DOHH2 (cell line): ENCODE measurements at regions not wholly inside any gene's neighbourhood (a gene's known extent, or its start where the extent isn't known, plus 50 kb on each side); places are given as distances from the start of the nearest gene placed in this dataset.

Experiments
- EZH2phosphoT487 ChIP-seq: fragments of 200-600 bp; sonication (generic); IDR thresholded peaks from 2 replicates; pipeline ENCODE4 v1.6.1; 2017; ENCODE audit warnings: borderline replicate concordance, mild to moderate bottlenecking, antibody characterized with exemption, low read length, moderate library complexity, mixed read lengths
- TF ChIP-seq, protein P1 (sequence below): fragments of 200-600 bp; sonication (generic); IDR thresholded peaks from one replicate; pipeline ENCODE4 v1.5.1; 2014; ENCODE audit warnings: antibody characterized with exemption, mild to moderate bottlenecking, low read depth, low read length; ENCODE audit not compliant: poor library complexity, severe bottlenecking

DNA sequence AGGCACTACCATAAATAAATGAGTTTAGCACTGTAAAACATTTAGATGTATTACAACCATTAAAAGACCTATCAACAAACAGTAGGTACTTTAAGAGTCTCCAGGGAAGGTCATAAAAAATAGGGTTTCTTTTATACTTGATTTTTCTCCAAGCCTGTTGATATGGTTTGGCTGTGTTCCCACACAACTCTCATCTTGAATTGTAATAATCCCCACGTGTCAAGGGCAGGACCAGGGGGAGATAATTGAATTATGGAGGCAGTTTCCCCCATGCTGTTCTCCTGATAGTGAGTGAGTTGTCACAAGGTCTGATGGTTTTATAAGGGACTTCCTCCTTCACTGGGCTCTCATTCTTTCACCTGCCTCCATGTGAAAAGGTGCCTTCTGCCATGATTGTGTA, 468.9 kb upstream of the UBE2E2 start:
- TF ChIP-seq, protein P1, sequence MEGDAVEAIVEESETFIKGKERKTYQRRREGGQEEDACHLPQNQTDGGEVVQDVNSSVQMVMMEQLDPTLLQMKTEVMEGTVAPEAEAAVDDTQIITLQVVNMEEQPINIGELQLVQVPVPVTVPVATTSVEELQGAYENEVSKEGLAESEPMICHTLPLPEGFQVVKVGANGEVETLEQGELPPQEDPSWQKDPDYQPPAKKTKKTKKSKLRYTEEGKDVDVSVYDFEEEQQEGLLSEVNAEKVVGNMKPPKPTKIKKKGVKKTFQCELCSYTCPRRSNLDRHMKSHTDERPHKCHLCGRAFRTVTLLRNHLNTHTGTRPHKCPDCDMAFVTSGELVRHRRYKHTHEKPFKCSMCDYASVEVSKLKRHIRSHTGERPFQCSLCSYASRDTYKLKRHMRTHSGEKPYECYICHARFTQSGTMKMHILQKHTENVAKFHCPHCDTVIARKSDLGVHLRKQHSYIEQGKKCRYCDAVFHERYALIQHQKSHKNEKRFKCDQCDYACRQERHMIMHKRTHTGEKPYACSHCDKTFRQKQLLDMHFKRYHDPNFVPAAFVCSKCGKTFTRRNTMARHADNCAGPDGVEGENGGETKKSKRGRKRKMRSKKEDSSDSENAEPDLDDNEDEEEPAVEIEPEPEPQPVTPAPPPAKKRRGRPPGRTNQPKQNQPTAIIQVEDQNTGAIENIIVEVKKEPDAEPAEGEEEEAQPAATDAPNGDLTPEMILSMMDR = no peak
- no peak for TF ChIP-seq EZH2phosphoT487
